ENCODE measurements at regions not wholly inside any gene's neighbourhood (a gene's known extent, or its start where the extent isn't known, plus 50 kb on each side); places are given as distances from the start of the nearest gene placed in this dataset.

- H3K27ac ChIP-seq (replicated peaks): no peak overlapping the region
- DNase-seq (ENCODE audit: low read depth in 1 of 2, low spot score in 1 of 2): no peak
- H3K27me3 ChIP-seq (ENCODE audit: insufficient read depth, poor library complexity, severe bottlenecking): no peaks in the 10 kb centered on the region
- H3K4me3 ChIP-seq (replicated peaks; ENCODE audit: insufficient read depth, low read length): no peak overlapping the region
- TF ChIP-seq GABPA (IDR thresholded peaks at IDR 0.05; ENCODE audit: low read depth) (no peak), CTCF (IDR thresholded peaks at IDR 0.05; ENCODE audit: insufficient read depth, low read length) (no peak), REST (IDR thresholded peaks at IDR 0.05; ENCODE audit: insufficient replicate concordance, low read depth) (no peak), POLR2AphosphoS5 (IDR thresholded peaks at IDR 0.05; ENCODE audit: low read depth) (no peak), SPI1 (IDR thresholded peaks at IDR 0.05; ENCODE audit: borderline replicate concordance, low read depth) (no peak)
Measured at GRCh38 chr2:41293491-41293890, 754.3 kb upstream of the PKDCC start.

GRCh38 chr2:41294331-41294730 lies 753.5 kb upstream of the PKDCC start:
- H3K27me3 ChIP-seq (ENCODE audit: insufficient read depth, poor library complexity, severe bottlenecking): no peaks in the 10 kb centered on the region
- no peak for DNase-seq (ENCODE audit: low read depth in 1 of 2, low spot score in 1 of 2)

GRCh38 chr2:41313082-41313481 lies 734.7 kb upstream of the PKDCC start:
- Histone ChIP-seq H3K27ac (replicated peaks) (no peak overlapping the region), H3K27me3 (ENCODE audit: insufficient read depth, poor library complexity, severe bottlenecking) (no peaks in the 10 kb centered on the region), H3K4me3 (replicated peaks; ENCODE audit: insufficient read depth, low read length) (no peak overlapping the region)
- no peak for DNase-seq (ENCODE audit: low read depth in 1 of 2, low spot score in 1 of 2)
- TF ChIP-seq POLR2AphosphoS5 (IDR thresholded peaks at IDR 0.05; ENCODE audit: low read depth) (no peak), SPI1 (IDR thresholded peaks at IDR 0.05; ENCODE audit: borderline replicate concordance, low read depth) (no peak), CTCF (IDR thresholded peaks at IDR 0.05; ENCODE audit: insufficient read depth, low read length) (no peak), REST (IDR thresholded peaks at IDR 0.05; ENCODE audit: insufficient replicate concordance, low read depth) (no peak), GABPA (IDR thresholded peaks at IDR 0.05; ENCODE audit: low read depth) (no peak)

More at GRCh38 chr2:41294331-41294730, 753.5 kb upstream of the PKDCC start:
- TF ChIP-seq GABPA (IDR thresholded peaks at IDR 0.05; ENCODE audit: low read depth) (no peak), REST (IDR thresholded peaks at IDR 0.05; ENCODE audit: insufficient replicate concordance, low read depth) (no peak)
- Histone ChIP-seq H3K4me3 (replicated peaks; ENCODE audit: insufficient read depth, low read length) (no peak overlapping the region), H3K27ac (replicated peaks) (no peak overlapping the region)

All from HL-60 (cell line).